ENCODE measurements at regions not wholly inside any gene's neighbourhood (a gene's known extent, or its start where the extent isn't known, plus 50 kb on each side); places are given as distances from the start of the nearest gene placed in this dataset.
"Not testable (repeated sequence)": the region's sequence is repeated elsewhere in the genome, so short reads cannot be mapped to it uniquely, and the experiment has no call there.

GRCh38 chr21:22813201-22813600 lies 1815.0 kb downstream of the NCAM2 start:
- Histone ChIP-seq H4K20me1 (ENCODE audit: low read depth) (no peaks in the 10 kb centered on the region), H3K27ac (no peak overlapping the region), H3K4me1 (no peaks in the 10 kb centered on the region), H3K36me3 (no peaks in the 10 kb centered on the region), H3K4me2 (no peak overlapping the region), H3K9ac (no peak overlapping the region), H3K79me2 (ENCODE audit: low read depth) (no peaks in the 10 kb centered on the region), H3K27me3 (no peaks in the 10 kb centered on the region), H3K4me3 (no peak overlapping the region), H3K9me3 (ENCODE audit: low read depth) (no peaks in the 10 kb centered on the region), H3F3A (ENCODE audit: low read depth) (no peaks in the 10 kb centered on the region), H2AFZ (replicated peaks) (no peak overlapping the region)
- no peaks in the 10 kb centered on the region for H3K4me1 Mint-ChIP-seq
- no peak overlapping the region for H3K27ac Mint-ChIP-seq
- H3K9me3 Mint-ChIP-seq, result no peaks in the 10 kb centered on the region
- no peak for DNase-seq (ENCODE audit: low spot score)
- H3K4me3 Mint-ChIP-seq, result no peak overlapping the region
- TF ChIP-seq EZH2 (IDR thresholded peaks at IDR 0.05), result no peak
- no peak for TF ChIP-seq CTCF (IDR thresholded peaks at IDR 0.05)
- TF ChIP-seq EZH2phosphoT487 (IDR thresholded peaks at IDR 0.05), result no peak
- H3K27me3 Mint-ChIP-seq (ENCODE audit: insufficient read depth, low read depth), result peaks cover 2% of the 10 kb centered on the region
- no peaks in the 10 kb centered on the region for H3K36me3 Mint-ChIP-seq

- not testable (repeated sequence) for H3K9me3 Mint-ChIP-seq; H3K4me1 ChIP-seq; H3K4me3 Mint-ChIP-seq; H4K20me1 ChIP-seq (ENCODE audit: low read depth); H3K27ac ChIP-seq; H3K27me3 Mint-ChIP-seq (ENCODE audit: insufficient read depth, low read depth); H3K4me2 ChIP-seq; H3K9me3 ChIP-seq (ENCODE audit: low read depth); H3F3A ChIP-seq (ENCODE audit: low read depth); H3K27me3 ChIP-seq; H2AFZ ChIP-seq (replicated peaks); H3K4me3 ChIP-seq; H3K27ac Mint-ChIP-seq; H3K4me1 Mint-ChIP-seq; H3K36me3 ChIP-seq; H3K36me3 Mint-ChIP-seq; H3K9ac ChIP-seq; H3K79me2 ChIP-seq (ENCODE audit: low read depth); DNase-seq (ENCODE audit: low spot score)
Measured at GRCh38 chr21:22818681-22819485, 1820.7 kb downstream of the NCAM2 start.

GRCh38 chr21:22827422-22827821 lies 1829.2 kb downstream of the NCAM2 start:
- H3K27ac ChIP-seq, result no peak overlapping the region
- H3K27ac Mint-ChIP-seq, result no peak overlapping the region
- H3K36me3 Mint-ChIP-seq, result peaks cover 2% of the 10 kb centered on the region
- H3K4me2 ChIP-seq, result no peak overlapping the region
- H3K9me3 Mint-ChIP-seq, result peaks cover 15% of the 10 kb centered on the region
- H3K36me3 ChIP-seq, result no peaks in the 10 kb centered on the region
- H3K4me3 Mint-ChIP-seq, result no peak overlapping the region
- H3K9me3 ChIP-seq (ENCODE audit: low read depth), result peaks cover 3% of the 10 kb centered on the region
- H3F3A ChIP-seq (ENCODE audit: low read depth), result no peaks in the 10 kb centered on the region
- peaks cover 2% of the 10 kb centered on the region for H3K27me3 Mint-ChIP-seq (ENCODE audit: insufficient read depth, low read depth)
- H4K20me1 ChIP-seq (ENCODE audit: low read depth), result no peaks in the 10 kb centered on the region
- DNase-seq (ENCODE audit: low spot score), result no peak
- no peak overlapping the region for H3K9ac ChIP-seq
- no peaks in the 10 kb centered on the region for H3K4me1 ChIP-seq
- H3K79me2 ChIP-seq (ENCODE audit: low read depth), result no peaks in the 10 kb centered on the region
- H2AFZ ChIP-seq (replicated peaks), result no peak overlapping the region
- no peak for TF ChIP-seq EZH2phosphoT487 (IDR thresholded peaks at IDR 0.05)
- TF ChIP-seq EZH2 (IDR thresholded peaks at IDR 0.05), result no peak
- no peak for TF ChIP-seq CTCF (IDR thresholded peaks at IDR 0.05)
- no peak overlapping the region for H3K4me3 ChIP-seq
- no peaks in the 10 kb centered on the region for H3K4me1 Mint-ChIP-seq
- no peaks in the 10 kb centered on the region for H3K27me3 ChIP-seq

GRCh38 chr21:22842875-22843274 lies 1844.7 kb downstream of the NCAM2 start:
- Histone ChIP-seq H3K36me3 (no peaks in the 10 kb centered on the region), H3K4me2 (no peak overlapping the region), H2AFZ (replicated peaks) (peak overlapping the region; percentile 76), H3K27me3 (no peaks in the 10 kb centered on the region), H3K27ac (no peak overlapping the region), H3F3A (ENCODE audit: low read depth) (no peaks in the 10 kb centered on the region), H3K4me1 (no peaks in the 10 kb centered on the region), H3K9ac (no peak overlapping the region), H3K79me2 (ENCODE audit: low read depth) (no peaks in the 10 kb centered on the region), H3K4me3 (no peak overlapping the region), H3K9me3 (ENCODE audit: low read depth) (no peaks in the 10 kb centered on the region), H4K20me1 (ENCODE audit: low read depth) (no peaks in the 10 kb centered on the region)
- Mint-ChIP-seq H3K36me3 (no peaks in the 10 kb centered on the region), H3K4me1 (peaks cover 6% of the 10 kb centered on the region), H3K27me3 (ENCODE audit: insufficient read depth, low read depth) (no peaks in the 10 kb centered on the region), H3K4me3 (no peak overlapping the region), H3K27ac (no peak overlapping the region), H3K9me3 (no peaks in the 10 kb centered on the region)
- DNase-seq (ENCODE audit: low spot score), result peak; percentile 11
- TF ChIP-seq CTCF (IDR thresholded peaks at IDR 0.05) (no peak), EZH2phosphoT487 (IDR thresholded peaks at IDR 0.05) (no peak), EZH2 (IDR thresholded peaks at IDR 0.05) (no peak)

All from neural progenitor cell (in vitro differentiated cells).